ENCODE measurements at regions not wholly inside any gene's neighbourhood (a gene's known extent, or its start where the extent isn't known, plus 50 kb on each side); places are given as distances from the start of the nearest gene placed in this dataset.

DNA sequence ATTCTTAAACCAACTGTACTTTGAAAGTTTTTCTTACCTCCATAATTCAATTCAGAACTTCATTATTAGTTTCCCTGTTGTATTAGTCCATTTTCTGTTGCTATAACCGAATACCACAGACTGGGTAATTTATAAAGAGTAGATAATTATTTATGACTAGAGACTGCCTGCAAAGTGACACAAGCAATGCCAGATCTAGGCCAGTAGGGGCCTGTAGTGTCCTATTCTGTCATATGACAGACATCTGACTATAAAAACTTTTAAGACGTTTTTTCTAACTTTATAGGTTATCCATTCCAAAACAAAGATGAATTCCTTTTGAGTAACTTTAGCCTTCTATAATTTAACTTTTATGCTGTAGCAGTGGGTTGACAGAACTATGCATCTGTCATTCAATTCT is 2783.8 kb downstream of the PCDH9 start (continued):
- TF ChIP-seq, protein P1, sequence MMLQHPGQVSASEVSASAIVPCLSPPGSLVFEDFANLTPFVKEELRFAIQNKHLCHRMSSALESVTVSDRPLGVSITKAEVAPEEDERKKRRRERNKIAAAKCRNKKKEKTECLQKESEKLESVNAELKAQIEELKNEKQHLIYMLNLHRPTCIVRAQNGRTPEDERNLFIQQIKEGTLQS (IDR thresholded peaks at IDR 0.05) = no peak
- TF ChIP-seq, protein P2, sequence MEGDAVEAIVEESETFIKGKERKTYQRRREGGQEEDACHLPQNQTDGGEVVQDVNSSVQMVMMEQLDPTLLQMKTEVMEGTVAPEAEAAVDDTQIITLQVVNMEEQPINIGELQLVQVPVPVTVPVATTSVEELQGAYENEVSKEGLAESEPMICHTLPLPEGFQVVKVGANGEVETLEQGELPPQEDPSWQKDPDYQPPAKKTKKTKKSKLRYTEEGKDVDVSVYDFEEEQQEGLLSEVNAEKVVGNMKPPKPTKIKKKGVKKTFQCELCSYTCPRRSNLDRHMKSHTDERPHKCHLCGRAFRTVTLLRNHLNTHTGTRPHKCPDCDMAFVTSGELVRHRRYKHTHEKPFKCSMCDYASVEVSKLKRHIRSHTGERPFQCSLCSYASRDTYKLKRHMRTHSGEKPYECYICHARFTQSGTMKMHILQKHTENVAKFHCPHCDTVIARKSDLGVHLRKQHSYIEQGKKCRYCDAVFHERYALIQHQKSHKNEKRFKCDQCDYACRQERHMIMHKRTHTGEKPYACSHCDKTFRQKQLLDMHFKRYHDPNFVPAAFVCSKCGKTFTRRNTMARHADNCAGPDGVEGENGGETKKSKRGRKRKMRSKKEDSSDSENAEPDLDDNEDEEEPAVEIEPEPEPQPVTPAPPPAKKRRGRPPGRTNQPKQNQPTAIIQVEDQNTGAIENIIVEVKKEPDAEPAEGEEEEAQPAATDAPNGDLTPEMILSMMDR (IDR thresholded peaks at IDR 0.05; ENCODE audit: low read depth, low read length, missing input control) = no peak
- TF ChIP-seq HNF4A (conservative IDR thresholded peaks at IDR 0.05) (no peak), JUND (IDR thresholded peaks at IDR 0.05) (no peak), GABPA (IDR thresholded peaks at IDR 0.05 in 1 of 2, conservative IDR thresholded peaks at IDR 0.05 in 1 of 2) (no peak)

DNA sequence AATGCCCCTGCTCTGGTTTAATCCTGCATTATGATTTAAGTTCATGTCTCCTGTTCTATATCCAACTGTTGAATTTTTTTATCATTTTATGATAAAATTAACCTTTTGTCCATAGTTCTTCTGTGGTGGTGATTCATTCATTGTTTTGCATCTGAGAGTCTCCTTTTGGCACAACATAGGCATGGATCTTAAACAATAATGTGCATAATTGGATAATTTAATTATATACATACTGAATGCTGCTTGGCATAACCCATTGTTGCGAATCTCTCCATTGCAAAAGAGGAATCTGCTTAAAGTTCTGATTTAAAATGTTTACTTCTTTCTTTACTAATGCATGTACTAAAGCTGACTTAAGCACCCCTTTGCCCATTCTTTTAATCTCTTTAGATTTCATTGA is 2788.4 kb downstream of the PCDH9 start:
- WGBS = 67% methylated on average over 1 of the region's 1 CpG
- DNase-seq (ENCODE audit: low spot score) = no peak
- H3K9me3 ChIP-seq (ENCODE audit: control insufficient read depth in 4 of 4, low read length in 3 of 4) = no peaks in the 10 kb centered on the region

DNA sequence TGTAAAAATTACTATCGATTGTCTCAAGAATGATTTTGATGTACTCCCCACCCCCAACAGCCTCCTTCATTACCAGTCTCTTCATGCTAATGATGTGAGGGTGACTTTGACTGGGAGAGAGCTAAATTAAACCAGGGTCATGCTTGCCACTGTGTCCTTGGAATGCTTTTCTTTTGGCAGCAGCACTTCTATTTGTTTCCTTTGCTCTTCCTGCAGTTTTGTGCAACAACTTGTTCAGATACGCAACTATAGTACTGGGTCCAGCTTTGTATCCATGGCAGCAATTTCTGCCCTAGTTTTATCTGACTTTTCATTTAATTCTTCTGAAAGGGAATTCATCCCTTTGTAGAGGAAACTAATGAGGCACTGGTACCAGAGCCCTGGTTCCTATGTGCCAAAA is 2792.1 kb downstream of the PCDH9 start:
- Histone ChIP-seq H3K27ac (ENCODE audit: low read depth in 1 of 2, low read length in 2 of 2) (no peak overlapping the region), H3K27me3 (ENCODE audit: control insufficient read depth in 4 of 4, insufficient read depth in 4 of 4, low read length in 3 of 4) (peaks cover 0 to 3% (median 0%) of the 10 kb centered on the region in 4 donors), H3K36me3 (ENCODE audit: control insufficient read depth in 4 of 4, insufficient read depth in 3 of 4, low read depth in 1 of 4, low read length in 3 of 4) (no peaks in the 10 kb centered on the region), H3K9ac (ENCODE audit: low read depth in 1 of 2, low read length in 2 of 2) (no peak overlapping the region), H3K4me1 (ENCODE audit: control insufficient read depth in 4 of 4, insufficient read depth in 4 of 4, low read length in 3 of 4) (no peaks in the 10 kb centered on the region), H3K9me3 (ENCODE audit: control insufficient read depth in 4 of 4, low read length in 3 of 4) (no peaks in the 10 kb centered on the region), H3K4me3 (ENCODE audit: low read depth in 1 of 3, low read length in 3 of 3) (no peak overlapping the region)
- TF ChIP-seq FOXA1 (IDR thresholded peaks at IDR 0.05) (no peak), SP1 (IDR thresholded peaks at IDR 0.05) (no peak), NR2F2 (IDR thresholded peaks at IDR 0.05) (no peak), RAD21 (IDR thresholded peaks at IDR 0.05) (no peak), RXRA (IDR thresholded peaks at IDR 0.05) (no peak), HNF4A (conservative IDR thresholded peaks at IDR 0.05) (no peak)
- TF ChIP-seq, protein P1 (IDR thresholded peaks at IDR 0.05) = no peak
- TF ChIP-seq, protein P2 (IDR thresholded peaks at IDR 0.05; ENCODE audit: low read depth, low read length, missing input control) = no peak
- no peak for DNase-seq (ENCODE audit: low spot score)
- WGBS = 67% methylated on average over 2 of the region's 2 CpGs

More for the DNA sequence above, 2788.4 kb downstream of the PCDH9 start:
- Histone ChIP-seq H3K36me3 (ENCODE audit: control insufficient read depth in 4 of 4, insufficient read depth in 3 of 4, low read depth in 1 of 4, low read length in 3 of 4) (no peaks in the 10 kb centered on the region), H3K27me3 (ENCODE audit: control insufficient read depth in 4 of 4, insufficient read depth in 4 of 4, low read length in 3 of 4) (peaks cover 0 to 3% (median 0%) of the 10 kb centered on the region in 4 donors), H3K4me1 (ENCODE audit: control insufficient read depth in 4 of 4, insufficient read depth in 4 of 4, low read length in 3 of 4) (no peaks in the 10 kb centered on the region), H3K4me3 (ENCODE audit: low read depth in 1 of 3, low read length in 3 of 3) (no peak overlapping the region), H3K27ac (ENCODE audit: low read depth in 1 of 2, low read length in 2 of 2) (no peak overlapping the region), H3K9ac (ENCODE audit: low read depth in 1 of 2, low read length in 2 of 2) (no peak overlapping the region)
- TF ChIP-seq SP1 (IDR thresholded peaks at IDR 0.05) (no peak), EGR1 (IDR thresholded peaks at IDR 0.05; ENCODE audit: low read depth in 2 of 2) (no peak), RXRA (IDR thresholded peaks at IDR 0.05) (no peak), RAD21 (IDR thresholded peaks at IDR 0.05) (no peak), YY1 (IDR thresholded peaks at IDR 0.05) (no peak), HNF4A (conservative IDR thresholded peaks at IDR 0.05) (no peak)
- TF ChIP-seq, protein P3, sequence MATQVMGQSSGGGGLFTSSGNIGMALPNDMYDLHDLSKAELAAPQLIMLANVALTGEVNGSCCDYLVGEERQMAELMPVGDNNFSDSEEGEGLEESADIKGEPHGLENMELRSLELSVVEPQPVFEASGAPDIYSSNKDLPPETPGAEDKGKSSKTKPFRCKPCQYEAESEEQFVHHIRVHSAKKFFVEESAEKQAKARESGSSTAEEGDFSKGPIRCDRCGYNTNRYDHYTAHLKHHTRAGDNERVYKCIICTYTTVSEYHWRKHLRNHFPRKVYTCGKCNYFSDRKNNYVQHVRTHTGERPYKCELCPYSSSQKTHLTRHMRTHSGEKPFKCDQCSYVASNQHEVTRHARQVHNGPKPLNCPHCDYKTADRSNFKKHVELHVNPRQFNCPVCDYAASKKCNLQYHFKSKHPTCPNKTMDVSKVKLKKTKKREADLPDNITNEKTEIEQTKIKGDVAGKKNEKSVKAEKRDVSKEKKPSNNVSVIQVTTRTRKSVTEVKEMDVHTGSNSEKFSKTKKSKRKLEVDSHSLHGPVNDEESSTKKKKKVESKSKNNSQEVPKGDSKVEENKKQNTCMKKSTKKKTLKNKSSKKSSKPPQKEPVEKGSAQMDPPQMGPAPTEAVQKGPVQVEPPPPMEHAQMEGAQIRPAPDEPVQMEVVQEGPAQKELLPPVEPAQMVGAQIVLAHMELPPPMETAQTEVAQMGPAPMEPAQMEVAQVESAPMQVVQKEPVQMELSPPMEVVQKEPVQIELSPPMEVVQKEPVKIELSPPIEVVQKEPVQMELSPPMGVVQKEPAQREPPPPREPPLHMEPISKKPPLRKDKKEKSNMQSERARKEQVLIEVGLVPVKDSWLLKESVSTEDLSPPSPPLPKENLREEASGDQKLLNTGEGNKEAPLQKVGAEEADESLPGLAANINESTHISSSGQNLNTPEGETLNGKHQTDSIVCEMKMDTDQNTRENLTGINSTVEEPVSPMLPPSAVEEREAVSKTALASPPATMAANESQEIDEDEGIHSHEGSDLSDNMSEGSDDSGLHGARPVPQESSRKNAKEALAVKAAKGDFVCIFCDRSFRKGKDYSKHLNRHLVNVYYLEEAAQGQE (IDR thresholded peaks at IDR 0.05) = no peak
- TF ChIP-seq, protein P1 (IDR thresholded peaks at IDR 0.05) = no peak
- TF ChIP-seq, protein P4, sequence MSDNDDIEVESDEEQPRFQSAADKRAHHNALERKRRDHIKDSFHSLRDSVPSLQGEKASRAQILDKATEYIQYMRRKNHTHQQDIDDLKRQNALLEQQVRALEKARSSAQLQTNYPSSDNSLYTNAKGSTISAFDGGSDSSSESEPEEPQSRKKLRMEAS (IDR thresholded peaks at IDR 0.05) = no peak

Measured in liver (tissue), 8 donors.